ENCODE measurements at regions not wholly inside any gene's neighbourhood (a gene's known extent, or its start where the extent isn't known, plus 50 kb on each side); places are given as distances from the start of the nearest gene placed in this dataset.

DNA sequence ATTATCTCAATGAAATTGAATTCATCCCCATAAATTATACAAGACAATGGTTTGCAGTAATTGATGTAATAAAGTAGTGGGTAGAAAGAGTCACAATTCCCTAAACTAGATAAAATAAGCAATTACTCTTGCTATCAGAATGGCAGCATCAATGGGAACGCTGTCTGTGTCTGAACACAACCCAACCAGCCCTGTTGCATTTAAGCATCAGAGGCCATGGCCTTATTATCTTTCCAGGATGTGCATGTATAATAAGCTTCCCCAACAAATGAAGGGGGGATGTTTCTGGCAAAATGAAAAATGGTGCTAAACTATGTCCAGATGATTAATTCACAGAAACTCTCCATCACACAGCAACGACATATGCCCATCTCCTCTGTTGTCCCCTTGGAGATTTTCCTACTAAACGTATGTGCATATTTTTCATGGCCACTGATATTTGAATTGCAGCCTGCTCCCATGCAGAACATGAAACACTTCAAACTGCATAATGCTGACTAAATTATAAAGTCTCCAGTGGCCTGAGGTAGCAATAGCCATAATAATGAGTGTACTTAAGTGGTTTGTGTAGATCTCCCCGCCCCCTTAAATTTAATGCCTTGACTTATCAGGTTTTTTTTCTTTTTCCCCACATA, 306.9 kb upstream of the ADAMTS16 start:
- no peak for DNase-seq (ENCODE audit: low spot score)

GRCh38 chr5:4837489-4838058, 302.6 kb upstream of the ADAMTS16 start:
- DNase-seq (ENCODE audit: low spot score): no peak

- DNase-seq (ENCODE audit: low spot score): no peak
Measured at GRCh38 chr5:4845221-4845620, 294.9 kb upstream of the ADAMTS16 start.

- no peak for DNase-seq (ENCODE audit: low spot score)
Measured at GRCh38 chr5:4847766-4848165, 292.4 kb upstream of the ADAMTS16 start.

- DNase-seq (ENCODE audit: low spot score): no peak
Measured at GRCh38 chr5:4855036-4855435, 285.1 kb upstream of the ADAMTS16 start.

GRCh38 chr5:4855880-4856279, 284.2 kb upstream of the ADAMTS16 start:
- no peak for DNase-seq (ENCODE audit: low spot score)

- DNase-seq (ENCODE audit: low spot score): no peak
Measured at GRCh38 chr5:4857761-4858160, 282.4 kb upstream of the ADAMTS16 start.

GRCh38 chr5:4859500-4860235, 280.5 kb upstream of the ADAMTS16 start:
- DNase-seq (ENCODE audit: low spot score): no peak

GRCh38 chr5:4860631-4861030, 279.5 kb upstream of the ADAMTS16 start:
- DNase-seq (ENCODE audit: low spot score): no peak

DNA sequence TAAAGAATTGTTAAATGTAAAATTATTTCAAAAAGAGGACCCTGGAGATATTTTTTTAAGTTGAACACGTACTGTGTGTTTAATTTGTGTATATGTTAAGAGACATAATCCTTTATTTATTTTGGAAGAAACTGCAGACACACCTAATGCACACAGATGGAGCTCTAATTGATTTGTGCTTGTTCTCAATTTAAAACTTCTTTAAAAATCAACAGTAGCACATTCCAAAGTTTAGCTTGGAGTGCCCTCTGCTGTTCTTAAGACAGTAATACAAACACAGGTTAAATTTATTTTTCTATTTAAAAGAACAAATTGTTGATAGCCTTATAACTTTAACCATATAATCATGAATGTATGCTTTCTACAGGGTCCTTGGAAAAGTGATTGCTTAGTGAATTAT, 277.6 kb upstream of the ADAMTS16 start:
- no peak for DNase-seq (ENCODE audit: low spot score)

DNA sequence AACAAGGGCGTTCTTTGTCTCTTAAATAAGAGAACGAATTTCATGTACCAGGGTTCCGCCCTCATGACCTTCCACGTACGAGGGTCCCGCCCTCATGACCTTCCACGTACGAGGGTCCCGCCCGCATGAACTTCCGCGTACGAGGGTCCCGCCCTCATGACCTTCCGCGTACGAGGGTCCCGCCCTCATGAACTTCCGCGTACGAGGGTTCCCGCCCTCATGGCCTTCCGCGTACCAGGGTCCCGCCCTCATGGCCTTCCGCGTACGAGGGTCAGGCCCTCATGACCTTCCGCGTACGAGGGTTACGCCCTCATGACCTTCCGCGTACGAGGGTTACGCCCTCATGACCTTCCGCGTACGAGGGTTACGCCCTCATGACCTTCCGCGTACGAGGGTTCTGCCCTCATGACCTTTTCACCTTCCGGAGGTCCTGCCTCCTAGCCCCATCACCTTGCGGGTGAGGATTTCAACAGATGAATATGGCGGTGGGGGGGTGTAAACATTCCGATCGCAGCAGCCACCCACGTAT, 273.9 kb upstream of the ADAMTS16 start:
- no peak for DNase-seq (ENCODE audit: low spot score)

- no peak for DNase-seq (ENCODE audit: low spot score)
Measured at GRCh38 chr5:4866817-4867216, 273.3 kb upstream of the ADAMTS16 start.

DNA sequence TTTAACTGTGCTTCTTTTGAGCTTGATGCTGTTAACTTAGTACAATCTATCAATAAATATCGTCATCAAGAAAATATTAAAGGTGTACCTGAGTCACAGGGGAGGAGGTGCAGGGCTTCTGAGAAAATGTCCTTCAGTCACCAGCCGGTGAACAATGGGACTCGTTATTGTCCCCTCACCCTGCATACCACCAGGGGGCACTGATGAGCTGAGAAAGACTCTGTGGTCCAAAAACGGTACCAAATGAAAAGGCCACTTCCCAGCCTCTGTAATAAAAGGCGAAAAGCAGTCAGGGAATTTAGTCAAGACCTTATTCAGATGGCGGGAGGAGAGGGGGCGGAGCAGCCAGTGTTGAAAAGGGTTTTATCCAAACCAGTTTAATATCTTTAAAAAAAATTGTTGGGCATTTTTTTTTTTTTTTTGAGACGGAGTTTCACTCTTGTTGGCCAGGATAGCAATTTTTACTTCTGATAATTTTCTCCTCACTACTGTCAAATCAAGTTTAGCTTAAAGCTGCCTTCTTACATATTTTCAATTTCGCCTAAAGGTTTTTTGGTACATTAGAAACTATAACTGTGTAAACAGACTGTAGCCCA, 271.9 kb upstream of the ADAMTS16 start:
- DNase-seq (ENCODE audit: low spot score): peak; percentile 53

GRCh38 chr5:4873652-4874051, 266.5 kb upstream of the ADAMTS16 start:
- DNase-seq (ENCODE audit: low spot score): no peak

GRCh38 chr5:4874097-4874496, 266.0 kb upstream of the ADAMTS16 start:
- no peak for DNase-seq (ENCODE audit: low spot score)

- DNase-seq (ENCODE audit: low spot score): no peak
Measured at GRCh38 chr5:4875942-4876341, 264.2 kb upstream of the ADAMTS16 start.

GRCh38 chr5:4876804-4877203, 263.3 kb upstream of the ADAMTS16 start:
- no peak for DNase-seq (ENCODE audit: low spot score)

DNA sequence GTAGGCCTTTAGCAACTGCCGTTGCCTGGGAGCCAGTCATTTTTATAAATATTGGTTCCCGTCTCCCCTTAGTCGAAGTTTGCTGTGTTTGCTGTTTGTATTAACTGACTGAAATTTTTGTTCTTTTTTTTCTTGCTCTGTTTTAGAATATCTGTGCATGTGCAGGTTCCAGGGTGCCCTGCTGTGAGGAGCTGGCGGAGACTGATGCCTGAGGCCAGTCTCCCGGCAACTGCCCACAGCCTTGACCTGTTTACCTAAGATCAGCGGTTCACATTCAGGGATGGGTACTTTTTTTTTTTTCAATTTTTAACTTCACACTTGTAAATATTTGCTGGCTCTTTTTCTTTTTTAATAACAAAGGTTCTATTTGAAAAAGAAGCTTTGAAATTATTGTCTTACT, 262.6 kb upstream of the ADAMTS16 start:
- DNase-seq (ENCODE audit: low spot score): no peak

GRCh38 chr5:4879075-4879474, 261.1 kb upstream of the ADAMTS16 start:
- no peak for DNase-seq (ENCODE audit: low spot score)

- peak; percentile 40 for DNase-seq (ENCODE audit: low spot score)
Measured at GRCh38 chr5:4879693-4880303, 260.3 kb upstream of the ADAMTS16 start.

DNA sequence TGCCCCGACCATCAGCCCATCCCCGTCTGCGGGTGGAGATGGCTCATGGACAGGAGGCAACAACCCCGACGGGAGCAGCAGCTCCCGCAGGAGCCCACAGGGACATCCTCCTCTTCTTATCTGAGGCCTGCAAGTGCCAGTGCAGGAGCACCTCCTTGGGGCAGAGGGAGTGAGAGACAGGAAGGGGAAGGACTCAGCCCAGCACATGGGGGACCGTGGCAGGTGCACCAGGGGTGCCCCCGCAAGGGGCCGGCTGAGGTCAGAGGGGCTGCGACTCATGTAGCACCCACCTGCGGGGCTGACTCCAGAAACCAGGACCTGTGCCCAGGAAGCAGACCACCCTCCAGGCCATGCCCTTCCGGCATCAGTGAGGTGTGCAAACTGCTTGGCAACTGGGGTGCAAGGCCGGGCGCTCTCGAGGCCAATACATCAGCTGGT, 259.8 kb upstream of the ADAMTS16 start:
- DNase-seq (ENCODE audit: low spot score): no peak

DNA sequence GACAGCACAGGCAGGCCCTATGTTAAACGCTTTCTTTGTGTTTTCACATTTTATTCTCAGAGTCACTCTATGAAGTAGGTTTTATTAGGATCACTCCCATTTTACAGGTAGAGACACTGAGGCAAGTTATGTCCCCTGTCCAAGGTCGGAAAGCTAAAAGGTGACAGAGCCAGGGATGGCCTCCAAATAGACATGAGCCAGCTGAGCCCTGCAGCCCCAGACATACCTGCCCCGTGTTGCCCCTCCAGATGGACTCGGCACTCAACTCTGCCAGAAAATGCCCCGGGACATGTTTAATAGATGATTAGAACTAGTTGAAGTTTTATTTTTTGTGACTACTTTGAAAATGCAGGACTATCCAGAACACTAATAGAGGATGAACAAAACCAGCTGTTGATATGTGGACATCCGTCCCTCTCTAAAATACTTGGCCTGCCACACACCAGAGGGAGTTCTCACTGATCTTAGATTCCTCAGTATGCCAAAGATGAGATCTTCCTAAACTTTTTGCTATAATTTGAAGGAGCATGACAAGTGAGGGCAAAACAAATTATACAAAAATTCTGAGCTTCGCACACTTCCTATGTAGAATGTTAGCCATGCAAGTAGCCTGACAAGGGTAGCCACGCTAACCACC, 258.6 kb upstream of the ADAMTS16 start:
- no peak for DNase-seq (ENCODE audit: low spot score)

All from germinal center (tissue), 1 donor.